Sigmoid colon (tissue), 3 donors: ENCODE measurements at regions not wholly inside any gene's neighbourhood (a gene's known extent, or its start where the extent isn't known, plus 50 kb on each side); places are given as distances from the start of the nearest gene placed in this dataset.

Source experiments
- CTCF ChIP-seq, 4 experiments: fragments of 450-650 bp in 3 of 4; fragments of 200-600 bp in 1 of 4; IDR thresholded peaks; one replicate each; pipeline ENCODE4 v1.5.1; 2016 to 2019; ENCODE audit warnings: antibody characterized with exemption in 4 of 4, mild to moderate bottlenecking in 3 of 4, moderate library complexity in 2 of 4
- POLR2A ChIP-seq, 2 donors: fragments of 450-650 bp; IDR thresholded peaks; one replicate each; pipeline ENCODE4 v1.6.1; 2016; ENCODE audit warnings: antibody characterized with exemption in 2 of 2, mild to moderate bottlenecking in 2 of 2, moderate library complexity in 2 of 2

DNA sequence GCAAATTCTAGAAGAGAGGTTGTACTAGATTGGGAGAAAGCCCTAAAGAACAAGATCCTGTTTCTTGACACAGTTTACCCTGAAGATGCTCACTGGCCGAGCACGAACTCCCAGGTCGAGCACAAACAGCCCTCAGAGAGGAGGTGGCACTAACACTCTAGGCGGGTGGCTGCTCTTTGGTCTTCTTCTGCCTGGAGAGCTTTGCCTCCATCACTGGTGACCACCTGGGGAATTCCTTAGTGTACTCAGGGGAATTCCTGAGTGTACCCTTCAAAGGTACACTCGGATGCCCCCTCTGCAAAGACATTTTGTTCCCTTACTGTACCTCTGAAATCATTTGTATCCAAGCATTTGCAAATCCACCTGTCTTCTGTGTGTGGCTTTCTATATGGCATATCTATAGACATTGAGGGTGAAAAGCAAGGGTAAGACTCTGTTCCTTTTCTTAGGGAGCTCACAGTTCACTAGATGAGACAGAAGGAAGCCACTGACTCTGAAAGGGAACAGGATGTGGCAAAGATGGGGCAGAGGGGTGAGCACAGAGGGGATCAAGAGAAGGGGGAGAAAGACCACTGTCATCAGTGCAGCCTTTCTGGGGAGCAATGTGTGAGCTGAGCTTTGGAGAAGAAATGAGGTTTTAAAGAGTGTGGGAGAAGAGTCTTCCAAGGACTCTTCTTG lies 124.3 kb downstream of the GPCPD1 start:
- no peak for TF ChIP-seq POLR2A (IDR thresholded peaks at IDR 0.05)
- no peak for TF ChIP-seq CTCF (IDR thresholded peaks at IDR 0.05)
